HFF-Myc (cell line): ENCODE measurements at regions not wholly inside any gene's neighbourhood (a gene's known extent, or its start where the extent isn't known, plus 50 kb on each side); places are given as distances from the start of the nearest gene placed in this dataset.

ENCODE experiments used
- DNase-seq: peaks from one replicate; pipeline ENCODE4 v3.0.0-alpha.2; 2011; ENCODE audit warnings: low read depth; ENCODE audit errors: extremely low read depth
- H3K4me3 ChIP-seq: replicated peaks from 2 replicates; pipeline ENCODE4 v1.5.1; 2011; ENCODE audit warnings: low read depth, mild to moderate bottlenecking, control low read depth, low read length
- CTCF ChIP-seq: IDR thresholded peaks from 2 replicates; pipeline ENCODE4 v1.5.1; 2012; ENCODE audit warnings: mild to moderate bottlenecking, low read depth, low read length, control low read depth; ENCODE audit errors: missing control alignments

GRCh38 chr14:39488600-39488999 lies 56.4 kb upstream of the FBXO33 start:
- no peak overlapping the region for H3K4me3 ChIP-seq
- DNase-seq = no peak
- no peak for TF ChIP-seq CTCF

GRCh38 chr14:39483682-39484081 lies 51.4 kb upstream of the FBXO33 start:
- no peak overlapping the region for H3K4me3 ChIP-seq
- DNase-seq = no peak
- TF ChIP-seq CTCF = no peak
